Keratinocyte (primary cell): ENCODE measurements at regions not wholly inside any gene's neighbourhood (a gene's known extent, or its start where the extent isn't known, plus 50 kb on each side); places are given as distances from the start of the nearest gene placed in this dataset.
"Not testable (repeated sequence)": the region's sequence is repeated elsewhere in the genome, so short reads cannot be mapped to it uniquely, and the experiment has no call there.

Experiments
- EZH2 ChIP-seq: IDR thresholded peaks from one replicate; pipeline ENCODE4 v1.6.1; 2012; ENCODE audit warnings: inconsistent platforms, mild to moderate bottlenecking, low read length, moderate library complexity
- TF ChIP-seq, protein P1 (sequence below), 3 experiments: IDR thresholded peaks in 1 of 3; conservative IDR thresholded peaks in 1 of 3; optimal IDR thresholded peaks in 1 of 3; 2 replicates in 2 of 3; 3 replicates in 1 of 3; pipeline versions ENCODE3 to v1.5.1; 2011; ENCODE audit warnings: low read length in 3 of 3, mild to moderate bottlenecking in 3 of 3, moderate library complexity in 2 of 3, control low read depth in 1 of 3, inconsistent platforms in 1 of 3; ENCODE audit not compliant: insufficient read depth in 2 of 3; ENCODE audit errors: extremely low read depth in 1 of 3

DNA sequence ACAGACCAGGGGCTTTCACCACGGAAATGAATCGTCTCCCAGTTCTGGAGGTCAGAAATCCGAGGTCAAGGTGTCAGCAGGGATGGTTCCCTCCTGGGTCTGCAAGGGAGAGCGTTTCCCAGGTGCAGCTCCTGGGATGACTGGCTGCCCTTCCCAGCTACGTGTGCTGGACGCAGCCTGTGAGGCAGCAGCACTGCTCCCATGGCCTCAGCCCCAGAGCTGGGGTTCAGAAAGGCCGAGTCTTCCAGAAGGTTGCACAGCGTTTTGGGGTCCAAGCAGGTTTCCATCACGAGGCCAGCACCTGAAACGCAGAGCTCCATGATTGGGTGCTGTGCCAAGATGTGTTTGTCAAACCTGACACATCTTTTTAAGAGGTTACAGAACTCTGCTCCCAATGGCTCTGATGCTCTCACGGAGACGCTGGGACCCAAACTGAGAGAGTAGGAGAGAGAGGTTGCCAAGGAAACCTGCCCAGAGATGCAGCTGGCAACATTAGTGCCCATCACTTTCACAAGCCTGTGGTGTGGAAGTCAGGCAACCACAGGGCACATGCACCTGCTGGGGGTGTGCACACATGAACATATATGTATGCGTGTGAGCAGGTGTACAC, 65.8 kb upstream of the LRPAP1 start:
- TF ChIP-seq, protein P1, sequence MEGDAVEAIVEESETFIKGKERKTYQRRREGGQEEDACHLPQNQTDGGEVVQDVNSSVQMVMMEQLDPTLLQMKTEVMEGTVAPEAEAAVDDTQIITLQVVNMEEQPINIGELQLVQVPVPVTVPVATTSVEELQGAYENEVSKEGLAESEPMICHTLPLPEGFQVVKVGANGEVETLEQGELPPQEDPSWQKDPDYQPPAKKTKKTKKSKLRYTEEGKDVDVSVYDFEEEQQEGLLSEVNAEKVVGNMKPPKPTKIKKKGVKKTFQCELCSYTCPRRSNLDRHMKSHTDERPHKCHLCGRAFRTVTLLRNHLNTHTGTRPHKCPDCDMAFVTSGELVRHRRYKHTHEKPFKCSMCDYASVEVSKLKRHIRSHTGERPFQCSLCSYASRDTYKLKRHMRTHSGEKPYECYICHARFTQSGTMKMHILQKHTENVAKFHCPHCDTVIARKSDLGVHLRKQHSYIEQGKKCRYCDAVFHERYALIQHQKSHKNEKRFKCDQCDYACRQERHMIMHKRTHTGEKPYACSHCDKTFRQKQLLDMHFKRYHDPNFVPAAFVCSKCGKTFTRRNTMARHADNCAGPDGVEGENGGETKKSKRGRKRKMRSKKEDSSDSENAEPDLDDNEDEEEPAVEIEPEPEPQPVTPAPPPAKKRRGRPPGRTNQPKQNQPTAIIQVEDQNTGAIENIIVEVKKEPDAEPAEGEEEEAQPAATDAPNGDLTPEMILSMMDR (optimal IDR thresholded peaks at IDR 0.05 in 1 of 3, IDR thresholded peaks at IDR 0.05 in 1 of 3, conservative IDR thresholded peaks at IDR 0.05 in 1 of 3; ENCODE audit: extremely low read depth in 1 of 3, insufficient read depth in 2 of 3, low read length in 3 of 3) = not testable (repeated sequence)
- not testable (repeated sequence) for TF ChIP-seq EZH2
